GM18517 (cell line): ENCODE measurements at regions not wholly inside any gene's neighbourhood (a gene's known extent, or its start where the extent isn't known, plus 50 kb on each side); places are given as distances from the start of the nearest gene placed in this dataset.

ENCODE experiments used
- ATAC-seq: cut with Tn5 transposase; IDR thresholded peaks from one replicate; pipeline ENCODE4 v1.9.1; 2021; ENCODE audit warnings: mild to moderate bottlenecking, moderate library complexity; ENCODE audit not compliant: unreplicated experiment

- ATAC-seq, result no peak
Measured at GRCh38 chr3:76941376-76941775, 98.5 kb upstream of the ROBO2 start.

GRCh38 chr3:76942101-76942500 is 97.8 kb upstream of the ROBO2 start:
- ATAC-seq, result no peak

- no peak for ATAC-seq
Measured at GRCh38 chr3:76943058-76943457, 96.8 kb upstream of the ROBO2 start.

DNA sequence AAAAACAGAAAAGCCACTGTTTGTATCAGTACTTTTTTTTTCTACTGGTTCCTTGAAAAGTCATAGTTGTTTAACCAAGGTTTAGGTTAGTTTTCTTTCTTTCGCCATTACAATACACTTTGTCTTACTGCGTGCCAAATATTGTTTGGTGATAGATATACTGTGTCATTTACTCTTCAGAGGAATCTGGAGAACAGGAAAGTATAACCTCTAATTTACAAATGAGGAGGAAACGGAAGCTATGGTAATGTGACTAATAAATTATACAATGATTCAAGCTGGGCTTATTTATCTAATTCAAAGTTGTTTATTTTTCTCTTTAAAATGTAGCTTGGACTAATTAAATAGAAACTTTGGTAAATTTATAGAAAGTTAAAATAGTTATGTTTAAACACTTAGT is 96.2 kb upstream of the ROBO2 start:
- no peak for ATAC-seq

GRCh38 chr3:76949033-76949432 is 90.9 kb upstream of the ROBO2 start:
- no peak for ATAC-seq

DNA sequence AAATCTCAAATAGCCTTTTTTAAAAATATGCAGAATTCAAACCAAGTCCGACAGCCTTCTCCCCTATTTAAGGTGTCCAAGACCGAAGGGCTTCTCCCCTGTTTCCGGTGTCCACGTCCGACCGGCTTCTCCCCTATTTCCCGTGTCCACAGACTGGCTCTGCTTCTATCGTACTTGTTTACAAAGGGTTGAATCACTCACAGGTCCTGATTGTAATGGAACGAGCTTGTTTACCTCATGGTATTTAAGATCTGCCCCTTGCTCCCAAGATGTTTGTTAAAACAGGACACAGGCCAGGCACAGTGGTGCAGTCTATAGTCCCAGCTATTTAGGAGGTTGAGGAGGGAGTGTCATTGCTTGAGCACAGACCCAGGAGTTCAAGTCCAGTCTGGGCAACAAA is 90.4 kb upstream of the ROBO2 start:
- no peak for ATAC-seq

- ATAC-seq, result no peak
Measured at GRCh38 chr3:76950590-76950989, 89.3 kb upstream of the ROBO2 start.

DNA sequence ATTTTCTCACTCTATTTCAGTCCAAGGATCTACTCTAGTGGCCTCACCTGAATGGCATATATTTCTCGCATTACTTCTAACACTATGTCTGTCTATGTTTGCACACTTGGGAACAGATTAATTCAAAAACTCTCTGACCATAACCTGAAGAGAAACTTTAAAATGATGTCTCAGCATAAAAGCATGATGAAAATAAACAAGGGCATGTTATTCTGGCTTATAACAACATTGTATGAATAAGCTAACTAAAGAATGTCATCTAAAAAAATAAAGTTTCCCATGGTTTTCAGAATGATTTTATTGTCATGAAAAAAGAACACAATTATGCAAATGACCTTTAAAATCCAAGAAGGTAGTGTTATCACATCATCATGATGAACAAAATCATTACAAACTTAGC is 85.5 kb upstream of the ROBO2 start:
- ATAC-seq, result no peak

- ATAC-seq, result no peak
Measured at GRCh38 chr3:76958274-76958673, 81.6 kb upstream of the ROBO2 start.

GRCh38 chr3:76958861-76959260 is 81.0 kb upstream of the ROBO2 start:
- ATAC-seq, result no peak

- no peak for ATAC-seq
Measured at GRCh38 chr3:76961284-76961683, 78.6 kb upstream of the ROBO2 start.

- ATAC-seq, result no peak
Measured at GRCh38 chr3:76965122-76965725, 74.7 kb upstream of the ROBO2 start.

DNA sequence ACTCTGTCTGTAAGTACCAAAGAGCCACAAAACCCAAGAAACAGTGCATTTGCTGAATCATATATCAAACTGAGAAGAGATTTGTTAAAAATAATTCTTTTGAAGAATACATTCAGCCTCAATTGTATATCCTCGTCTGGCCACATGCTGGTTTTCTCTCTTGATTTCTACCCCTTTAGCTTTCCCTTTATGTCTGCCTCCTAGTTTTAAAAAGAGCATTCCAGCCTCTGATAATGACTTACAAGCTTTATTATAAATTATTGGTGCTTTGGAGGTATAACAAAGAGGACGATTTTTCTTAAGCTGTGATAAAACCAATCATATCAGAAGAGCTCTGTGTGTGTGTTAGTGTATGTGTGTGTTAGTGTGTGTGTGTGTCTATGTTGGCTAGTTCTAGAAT is 70.4 kb upstream of the ROBO2 start:
- no peak for ATAC-seq

DNA sequence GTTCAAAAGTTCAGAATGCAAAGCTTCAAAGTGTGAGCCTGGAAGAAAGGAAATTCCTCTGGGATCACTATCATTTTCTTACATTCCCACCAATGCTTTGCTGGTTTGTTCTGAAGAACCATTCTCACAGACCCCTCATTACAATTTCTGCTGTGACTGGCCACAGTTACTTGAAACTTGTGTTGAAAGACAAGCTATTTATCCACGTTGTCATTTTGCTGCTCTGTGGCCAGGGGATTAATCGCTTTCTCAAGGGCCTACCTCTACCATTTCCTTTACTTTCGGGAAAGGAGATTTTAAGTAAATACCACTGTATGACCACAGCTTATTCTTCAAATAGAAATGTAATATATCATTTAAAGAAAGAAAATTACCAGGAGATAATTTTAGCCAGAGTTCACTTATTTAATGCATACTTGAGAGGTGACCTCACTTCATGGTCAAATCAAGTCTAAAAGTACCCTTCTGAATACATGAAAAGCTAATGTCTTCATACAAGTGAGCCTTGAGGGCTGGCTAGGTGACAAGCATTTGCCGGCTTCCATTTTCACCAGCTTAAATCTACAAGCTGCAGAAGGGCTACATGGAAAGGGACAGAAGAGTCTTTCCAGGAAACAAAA is 69.8 kb upstream of the ROBO2 start:
- ATAC-seq, result no peak

GRCh38 chr3:76972624-76973296 is 67.1 kb upstream of the ROBO2 start:
- no peak for ATAC-seq

DNA sequence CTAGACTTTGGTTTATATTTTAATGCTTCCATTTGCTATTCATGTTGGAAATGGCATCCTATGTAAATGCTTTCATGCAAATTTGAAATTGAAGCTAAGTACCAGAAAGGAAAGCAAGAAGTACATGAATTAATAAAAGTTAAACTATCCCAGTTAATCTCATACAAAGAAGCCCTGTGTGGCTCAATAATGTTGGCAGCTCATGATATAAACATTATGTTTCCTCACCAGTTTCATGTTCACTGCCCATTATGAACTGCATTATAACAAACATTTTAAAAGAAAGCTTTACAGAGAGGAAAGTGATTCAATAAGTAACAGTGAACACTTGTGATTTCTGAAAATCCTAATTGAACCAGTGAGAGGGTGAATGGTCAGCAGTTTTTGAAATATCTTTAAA is 62.9 kb upstream of the ROBO2 start:
- ATAC-seq, result no peak

GRCh38 chr3:76985645-76986044 is 54.3 kb upstream of the ROBO2 start:
- no peak for ATAC-seq

DNA sequence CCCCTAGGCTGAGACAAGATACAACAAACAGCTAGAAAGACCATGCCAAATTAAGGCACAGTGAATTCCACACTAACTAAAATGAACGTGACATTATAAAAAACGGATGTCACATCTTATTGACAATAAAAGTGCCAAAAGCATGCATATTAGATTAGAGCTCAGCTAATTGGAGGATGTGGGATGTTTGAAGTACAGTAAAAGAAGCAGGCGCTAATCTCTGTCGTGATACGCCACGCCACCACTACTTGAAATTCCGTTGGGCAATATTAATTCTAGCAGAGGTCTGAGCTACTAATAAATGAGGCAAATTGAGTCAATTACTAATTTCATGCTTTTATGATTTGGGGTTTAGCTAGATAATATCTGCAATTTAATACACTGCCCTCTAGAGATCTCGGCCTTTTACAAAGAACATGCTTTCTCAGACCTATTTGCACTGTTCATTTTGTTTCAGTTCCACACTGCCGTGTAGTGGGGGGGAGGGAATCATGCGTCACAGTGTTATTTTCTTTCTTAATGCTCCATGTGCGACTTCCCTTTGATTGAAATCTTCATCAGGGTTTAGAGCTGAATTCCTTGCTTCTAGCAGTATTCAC is 52.9 kb upstream of the ROBO2 start:
- ATAC-seq, result no peak
